GM23338 (cell line): ENCODE measurements at regions not wholly inside any gene's neighbourhood (a gene's known extent, or its start where the extent isn't known, plus 50 kb on each side); places are given as distances from the start of the nearest gene placed in this dataset.

Source experiments
- CREB1 ChIP-seq: fragments of 250-450 bp; sonication (Bioruptor Pico); IDR thresholded peaks from 2 replicates; pipeline ENCODE4 v1.5.0; 2020; ENCODE audit warnings: low read depth, mild to moderate bottlenecking, moderate library complexity
- CTCF ChIP-seq, 2 experiments: fragments of 200-600 bp in 1 of 2; sonication (generic) in 1 of 2; conservative IDR thresholded peaks; 2 replicates each; pipeline versions ENCODE4 v1.5.1 to v1.6.1; 2016 to 2017; ENCODE audit warnings: antibody characterized with exemption in 2 of 2, low read depth in 2 of 2, mild to moderate bottlenecking in 2 of 2, moderate library complexity in 1 of 2
- ETS1 ChIP-seq: IDR thresholded peaks from 2 replicates; pipeline ENCODE4 v1.6.1; 2016; ENCODE audit warnings: antibody characterized with exemption
- EZH2 ChIP-seq: fragments of 200-600 bp; sonication (generic); IDR thresholded peaks from one replicate; pipeline ENCODE4 v1.8.0; 2017; ENCODE audit warnings: antibody characterized with exemption, mild to moderate bottlenecking, low read depth; ENCODE audit not compliant: unreplicated experiment
- EZH2phosphoT487 ChIP-seq: fragments of 200-600 bp; sonication (generic); IDR thresholded peaks from one replicate; pipeline ENCODE4 v1.8.1; 2018; ENCODE audit warnings: antibody characterized with exemption; ENCODE audit not compliant: unreplicated experiment
- NANOG ChIP-seq: IDR thresholded peaks from 2 replicates; pipeline ENCODE4 v1.6.1; 2016; ENCODE audit warnings: antibody characterized with exemption, borderline replicate concordance
- POLR2AphosphoS5 ChIP-seq: IDR thresholded peaks from 2 replicates; pipeline ENCODE4 v1.6.1; 2016; ENCODE audit warnings: antibody characterized with exemption, low read depth
- REST ChIP-seq: IDR thresholded peaks from one replicate; pipeline ENCODE4 v1.6.1; 2018; ENCODE audit warnings: antibody characterized with exemption; ENCODE audit not compliant: unreplicated experiment
- ZNF114 ChIP-seq: fragments of 250-450 bp; sonication (Bioruptor Pico); IDR thresholded peaks from 2 replicates; pipeline ENCODE4 v1.5.0; 2020; ENCODE audit warnings: mild to moderate bottlenecking, moderate library complexity
- ZNF331 ChIP-seq: fragments of 250-450 bp; sonication (Bioruptor Pico); IDR thresholded peaks from 2 replicates; pipeline ENCODE4 v1.5.0; 2020; ENCODE audit warnings: low read depth, mild to moderate bottlenecking, moderate library complexity

- no peak for TF ChIP-seq CTCF (conservative IDR thresholded peaks at IDR 0.05; ENCODE audit: low read depth in 2 of 2)
- no peak for TF ChIP-seq NANOG
- no peak for TF ChIP-seq POLR2AphosphoS5
- TF ChIP-seq EZH2phosphoT487, result no peak
- TF ChIP-seq EZH2, result no peak
- TF ChIP-seq REST, result no peak
- no peak for TF ChIP-seq ZNF114 (CRISPR knock-in tag)
- no peak for TF ChIP-seq CREB1 (CRISPR knock-in tag)
- TF ChIP-seq ETS1, result no peak
- no peak for TF ChIP-seq ZNF331 (CRISPR knock-in tag)
These were observed 271.6 kb downstream of the RPS24 start for GRCh38 chr10:78305311-78305710.
